SK-N-SH (cell line): ENCODE measurements at regions not wholly inside any gene's neighbourhood (a gene's known extent, or its start where the extent isn't known, plus 50 kb on each side); places are given as distances from the start of the nearest gene placed in this dataset.

Source experiments
- JUND ChIP-seq: IDR thresholded peaks from 2 replicates; pipeline ENCODE4 v1.4.0; 2012
- MEF2A ChIP-seq: IDR thresholded peaks from 2 replicates; pipeline ENCODE4 v1.4.0; 2012; ENCODE audit warnings: low read depth, borderline replicate concordance
- MXI1 ChIP-seq: IDR thresholded peaks from 2 replicates; pipeline ENCODE4 v1.6.1; 2012; ENCODE audit warnings: mild to moderate bottlenecking, low read depth, low read length, improper control_type of control experiment
- POLR2AphosphoS5 ChIP-seq: IDR thresholded peaks from 2 replicates; pipeline ENCODE4 v1.6.1; 2012; ENCODE audit warnings: low read depth, low read length
- TEAD4 ChIP-seq: IDR thresholded peaks from 2 replicates; pipeline ENCODE4 v1.4.0; 2012; ENCODE audit warnings: mild to moderate bottlenecking, borderline replicate concordance; ENCODE audit not compliant: insufficient read depth
- TF ChIP-seq, protein P1 (sequence below): fragments of 200-600 bp; sonication (generic); IDR thresholded peaks from 2 replicates; pipeline ENCODE4 v1.6.1; 2017; ENCODE audit warnings: antibody characterized with exemption, mild to moderate bottlenecking, moderate library complexity
- TF ChIP-seq, protein P2 (sequence below): fragments of 150-350 bp; IDR thresholded peaks from 2 replicates; pipeline ENCODE4 v1.6.1; 2017; ENCODE audit warnings: antibody characterized with exemption, low read length, low read depth, borderline replicate concordance

DNA sequence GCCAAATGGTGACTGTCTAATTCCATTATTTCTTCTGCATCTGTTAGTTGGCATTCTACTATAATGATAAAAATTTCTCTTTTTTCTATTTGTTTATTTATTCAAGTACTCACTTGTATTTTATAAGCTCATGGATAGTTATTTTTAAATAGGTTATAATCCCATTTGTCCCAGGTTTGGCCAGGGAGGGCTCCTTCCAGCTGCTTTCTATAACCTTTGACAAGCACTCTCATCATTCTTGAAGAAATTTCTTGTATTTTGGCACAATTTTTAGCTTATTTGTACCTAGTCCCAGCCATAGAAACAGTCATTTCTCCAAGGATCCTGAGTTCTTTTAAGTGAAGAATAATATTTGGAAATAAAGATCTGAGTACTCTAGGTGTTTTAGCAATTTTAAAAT lies 1038.6 kb upstream of the AGA start:
- TF ChIP-seq, protein P1, sequence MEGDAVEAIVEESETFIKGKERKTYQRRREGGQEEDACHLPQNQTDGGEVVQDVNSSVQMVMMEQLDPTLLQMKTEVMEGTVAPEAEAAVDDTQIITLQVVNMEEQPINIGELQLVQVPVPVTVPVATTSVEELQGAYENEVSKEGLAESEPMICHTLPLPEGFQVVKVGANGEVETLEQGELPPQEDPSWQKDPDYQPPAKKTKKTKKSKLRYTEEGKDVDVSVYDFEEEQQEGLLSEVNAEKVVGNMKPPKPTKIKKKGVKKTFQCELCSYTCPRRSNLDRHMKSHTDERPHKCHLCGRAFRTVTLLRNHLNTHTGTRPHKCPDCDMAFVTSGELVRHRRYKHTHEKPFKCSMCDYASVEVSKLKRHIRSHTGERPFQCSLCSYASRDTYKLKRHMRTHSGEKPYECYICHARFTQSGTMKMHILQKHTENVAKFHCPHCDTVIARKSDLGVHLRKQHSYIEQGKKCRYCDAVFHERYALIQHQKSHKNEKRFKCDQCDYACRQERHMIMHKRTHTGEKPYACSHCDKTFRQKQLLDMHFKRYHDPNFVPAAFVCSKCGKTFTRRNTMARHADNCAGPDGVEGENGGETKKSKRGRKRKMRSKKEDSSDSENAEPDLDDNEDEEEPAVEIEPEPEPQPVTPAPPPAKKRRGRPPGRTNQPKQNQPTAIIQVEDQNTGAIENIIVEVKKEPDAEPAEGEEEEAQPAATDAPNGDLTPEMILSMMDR, result no peak
- TF ChIP-seq JUND (no peak), TEAD4 (no peak), POLR2AphosphoS5 (no peak), MXI1 (no peak), MEF2A (no peak)
- TF ChIP-seq, protein P2, sequence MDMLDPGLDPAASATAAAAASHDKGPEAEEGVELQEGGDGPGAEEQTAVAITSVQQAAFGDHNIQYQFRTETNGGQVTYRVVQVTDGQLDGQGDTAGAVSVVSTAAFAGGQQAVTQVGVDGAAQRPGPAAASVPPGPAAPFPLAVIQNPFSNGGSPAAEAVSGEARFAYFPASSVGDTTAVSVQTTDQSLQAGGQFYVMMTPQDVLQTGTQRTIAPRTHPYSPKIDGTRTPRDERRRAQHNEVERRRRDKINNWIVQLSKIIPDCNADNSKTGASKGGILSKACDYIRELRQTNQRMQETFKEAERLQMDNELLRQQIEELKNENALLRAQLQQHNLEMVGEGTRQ, result no peak
